Amniotic stem cell (primary cell): ENCODE measurements at regions not wholly inside any gene's neighbourhood (a gene's known extent, or its start where the extent isn't known, plus 50 kb on each side); places are given as distances from the start of the nearest gene placed in this dataset.

ENCODE experiments used
- DNase-seq: peaks from one replicate; lab custom pipeline; 2025; lab: John Stamatoyannopoulos, UW

GRCh38 chr14:47857646-47858045 lies 182.2 kb upstream of the MDGA2 start:
- no peak for DNase-seq

DNA sequence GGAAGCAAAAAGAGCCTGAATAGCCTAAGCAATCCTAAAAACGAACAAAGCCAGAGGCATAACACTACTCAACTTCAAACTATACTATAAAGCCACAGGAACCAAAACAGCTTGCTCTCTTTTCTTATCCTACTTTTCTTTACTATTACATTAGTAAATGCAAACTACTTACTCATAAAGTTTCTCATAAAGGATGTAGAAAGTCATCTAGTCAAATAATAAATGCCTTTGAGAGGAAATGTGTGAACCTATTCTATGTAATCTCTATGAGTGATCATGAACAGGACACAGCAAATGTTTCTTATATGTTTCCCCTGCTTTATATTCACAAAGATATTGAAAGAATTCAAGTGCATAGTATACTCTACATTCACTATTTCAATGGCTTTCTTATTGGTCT lies 176.9 kb upstream of the MDGA2 start:
- DNase-seq: no peak

- DNase-seq: no peak
Observed at GRCh38 chr14:47846008-47846407, 170.6 kb upstream of the MDGA2 start.

GRCh38 chr14:47843236-47843635 lies 167.8 kb upstream of the MDGA2 start:
- DNase-seq: no peak

GRCh38 chr14:47833011-47833410 lies 157.6 kb upstream of the MDGA2 start:
- no peak for DNase-seq

GRCh38 chr14:47826809-47827208 lies 151.4 kb upstream of the MDGA2 start:
- DNase-seq: no peak

- no peak for DNase-seq
Observed at GRCh38 chr14:47822326-47822725, 146.9 kb upstream of the MDGA2 start.

GRCh38 chr14:47821135-47821534 lies 145.7 kb upstream of the MDGA2 start:
- DNase-seq: no peak

DNA sequence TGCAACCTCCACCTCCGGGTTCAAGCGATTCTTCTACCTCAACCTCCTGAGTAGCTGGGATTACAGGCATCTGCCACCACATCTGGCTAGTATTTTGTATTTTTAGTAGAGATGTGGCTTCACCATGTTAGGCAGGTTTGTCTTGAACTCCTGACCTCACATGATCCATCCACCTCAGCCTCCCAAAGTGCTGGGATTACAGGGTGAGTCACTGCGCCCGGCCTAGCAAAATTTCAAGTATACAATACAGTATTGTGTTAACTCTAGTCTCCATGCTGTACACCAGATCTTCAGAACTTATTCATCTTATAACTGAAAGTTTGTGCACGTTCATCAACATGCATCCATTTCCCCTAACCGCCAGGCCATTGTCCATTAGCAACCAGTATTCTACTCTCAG lies 115.1 kb upstream of the MDGA2 start:
- DNase-seq: no peak

DNA sequence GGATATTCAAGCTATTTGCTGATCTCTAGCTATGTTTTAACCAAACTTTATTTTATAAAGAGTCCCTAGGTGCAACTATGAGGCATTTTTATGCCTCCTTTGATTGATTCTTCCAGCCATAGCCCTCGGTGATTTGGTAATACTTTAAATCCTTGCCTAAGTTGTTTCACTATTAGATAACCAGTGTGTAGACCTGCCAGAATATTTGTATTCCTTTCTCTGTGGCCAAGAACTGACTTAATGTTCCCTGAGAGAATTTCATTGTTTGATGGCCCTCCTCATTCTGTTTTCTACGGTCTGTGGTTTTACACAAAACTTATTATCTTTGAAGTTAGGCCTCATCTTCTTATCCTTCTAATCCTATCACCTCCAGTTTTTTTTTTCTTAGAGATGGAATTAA lies 109.7 kb upstream of the MDGA2 start:
- no peak for DNase-seq

DNA sequence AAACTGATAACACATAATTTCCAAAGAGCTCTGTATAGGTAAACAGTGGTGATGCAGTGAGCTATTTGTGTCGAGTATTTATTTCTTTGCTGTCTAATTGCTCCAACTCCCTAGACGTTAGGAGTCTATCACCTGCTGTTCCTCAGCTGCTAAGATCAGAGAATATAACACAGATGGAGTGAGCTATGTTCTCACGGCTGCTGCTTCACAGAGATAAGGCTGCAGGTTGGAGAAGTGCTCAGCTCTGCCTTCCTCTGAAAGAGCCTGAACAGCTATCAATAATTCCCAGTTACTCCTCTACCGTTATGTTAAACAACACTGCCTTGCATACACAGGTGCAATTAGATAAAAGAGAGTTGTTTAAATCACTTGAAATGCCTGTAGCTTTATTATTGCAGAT lies 103.2 kb upstream of the MDGA2 start:
- DNase-seq: no peak

DNA sequence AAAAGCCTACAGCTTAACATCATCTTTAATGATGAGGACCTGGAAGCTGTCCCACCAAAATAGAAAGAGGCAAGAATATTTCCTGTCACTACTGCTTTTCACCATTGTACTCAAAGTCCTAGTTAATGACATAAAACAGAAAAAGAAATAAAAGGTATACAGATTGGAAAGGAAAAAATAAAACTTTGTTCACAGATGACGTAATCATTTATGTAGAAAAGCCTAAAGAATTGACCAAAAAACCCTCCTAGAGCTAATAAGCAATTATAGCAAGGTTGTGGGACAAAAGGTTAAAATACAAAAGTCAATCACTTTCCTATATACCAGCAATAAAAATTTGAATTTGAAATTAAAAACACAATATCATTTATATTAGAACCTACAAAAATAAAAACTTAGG lies 97.2 kb upstream of the MDGA2 start:
- no peak for DNase-seq

DNA sequence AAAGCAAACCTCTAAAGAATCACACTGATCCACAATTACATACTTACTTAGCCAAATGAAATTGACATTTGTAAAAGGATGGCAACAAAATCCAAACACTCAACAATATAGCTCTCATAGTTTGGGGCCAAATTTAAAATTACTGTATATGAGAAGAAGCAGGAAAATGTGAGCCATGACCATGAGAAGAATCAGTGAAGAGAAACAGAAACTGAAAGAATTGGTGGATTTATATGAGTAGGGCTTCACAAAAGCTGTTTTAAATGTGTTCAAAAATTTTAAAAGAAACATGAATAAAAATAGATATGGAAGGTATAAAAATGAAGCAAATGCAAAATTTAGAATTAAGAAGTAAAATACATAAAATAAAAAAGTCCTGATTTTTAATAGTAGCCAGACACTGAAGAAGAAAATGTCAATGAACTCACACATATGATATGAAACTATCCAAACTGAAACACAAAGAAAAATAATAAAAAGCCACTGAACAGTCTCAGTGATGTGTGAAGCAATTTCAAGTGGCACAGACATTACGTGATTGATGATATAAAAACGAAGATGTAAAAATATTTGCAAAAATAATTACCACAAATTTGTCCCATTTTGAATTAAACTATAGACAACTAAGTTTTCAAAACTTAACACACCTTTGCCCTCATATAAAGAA lies 87.9 kb upstream of the MDGA2 start:
- no peak for DNase-seq

GRCh38 chr14:47746986-47747385 lies 71.6 kb upstream of the MDGA2 start:
- DNase-seq: no peak

- no peak for DNase-seq
Observed at GRCh38 chr14:47744155-47744554, 68.8 kb upstream of the MDGA2 start.

GRCh38 chr14:47739541-47739940 lies 64.1 kb upstream of the MDGA2 start:
- DNase-seq: no peak

GRCh38 chr14:47730296-47730695 lies 54.9 kb upstream of the MDGA2 start:
- DNase-seq: no peak
